NCI-H1694 (cell line): ENCODE measurements at regions not wholly inside any gene's neighbourhood (a gene's known extent, or its start where the extent isn't known, plus 50 kb on each side); places are given as distances from the start of the nearest gene placed in this dataset.
"Not testable (repeated sequence)": the region's sequence is repeated elsewhere in the genome, so short reads cannot be mapped to it uniquely, and the experiment has no call there.

Source experiments
- DNase-seq: peaks from one replicate; lab custom pipeline; 2025; lab: John Stamatoyannopoulos, UW

DNA sequence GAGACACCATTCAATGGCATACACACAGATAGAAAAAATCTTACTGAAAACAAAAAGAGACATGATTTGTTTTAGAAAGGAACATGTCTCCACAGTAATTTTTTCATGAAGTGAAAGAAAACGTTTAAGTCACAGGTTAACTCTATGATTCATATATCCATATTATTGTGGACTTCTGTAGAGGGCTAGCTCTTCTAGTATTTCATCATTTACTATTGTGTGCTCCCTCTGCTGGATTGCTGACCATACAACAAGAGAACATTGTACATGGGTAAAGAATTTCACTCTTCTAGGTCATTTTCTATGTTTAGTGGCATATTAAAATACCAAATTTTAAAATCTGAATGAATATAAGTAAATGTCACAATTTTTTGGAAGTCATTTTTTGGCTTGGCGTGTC lies 91.8 kb upstream of the POU3F4 start:
- peak; percentile 2 for DNase-seq

DNA sequence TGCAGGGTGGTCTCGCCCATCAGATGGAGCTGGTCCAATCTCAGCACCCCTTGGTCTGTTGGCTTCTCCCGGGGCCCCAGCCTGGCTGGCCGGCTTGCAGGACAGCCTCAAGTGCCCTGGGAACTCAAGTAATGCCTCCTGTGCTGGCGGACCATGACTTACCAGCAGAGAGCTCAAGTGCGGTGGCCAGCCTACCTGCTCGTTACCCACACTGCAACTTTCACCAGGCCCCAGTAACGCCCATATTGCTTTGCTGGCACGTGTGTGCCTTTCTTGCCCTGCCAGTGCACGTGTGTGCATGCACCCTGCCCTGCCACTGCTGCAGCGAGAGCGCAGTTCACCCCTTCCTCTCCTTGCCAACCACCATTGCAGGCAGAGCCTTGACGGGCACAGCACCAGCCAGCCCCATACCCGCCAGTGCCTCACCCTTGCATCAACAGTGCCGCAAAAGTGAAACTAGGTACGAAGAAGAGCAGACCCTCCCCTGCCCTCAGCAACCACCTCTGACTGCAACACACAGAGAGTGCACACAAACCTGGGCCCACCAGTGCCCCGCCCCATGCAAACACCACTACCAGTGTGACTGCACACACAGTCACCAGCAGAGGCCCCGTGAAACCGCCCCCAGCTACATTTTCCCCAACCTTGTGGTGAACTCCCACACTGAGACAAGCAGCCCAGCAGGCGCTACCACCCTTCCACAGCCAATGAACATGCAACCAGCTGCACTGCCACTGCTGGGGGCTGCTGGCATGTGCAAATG lies 88.9 kb upstream of the POU3F4 start:
- no peak for DNase-seq

DNA sequence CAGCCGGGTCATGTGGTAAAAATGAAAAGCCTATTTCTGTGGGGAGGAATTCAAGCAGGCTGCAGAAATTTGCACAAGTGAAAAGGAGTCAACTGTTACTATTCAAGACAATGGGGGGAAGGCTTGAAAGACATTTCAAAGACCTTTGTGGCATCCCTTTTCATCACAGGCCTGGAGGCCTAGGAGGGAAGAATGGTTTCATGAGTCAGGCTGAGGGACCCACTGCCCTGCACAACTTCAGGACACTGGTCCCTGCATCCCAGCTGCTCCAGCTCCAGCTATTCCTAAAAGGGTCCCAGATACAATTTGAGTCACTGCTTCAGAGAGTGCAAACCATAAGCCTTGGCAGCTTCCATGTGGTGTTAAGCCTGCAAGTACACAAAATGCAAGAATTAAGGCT lies 85.3 kb upstream of the POU3F4 start:
- no peak for DNase-seq

DNA sequence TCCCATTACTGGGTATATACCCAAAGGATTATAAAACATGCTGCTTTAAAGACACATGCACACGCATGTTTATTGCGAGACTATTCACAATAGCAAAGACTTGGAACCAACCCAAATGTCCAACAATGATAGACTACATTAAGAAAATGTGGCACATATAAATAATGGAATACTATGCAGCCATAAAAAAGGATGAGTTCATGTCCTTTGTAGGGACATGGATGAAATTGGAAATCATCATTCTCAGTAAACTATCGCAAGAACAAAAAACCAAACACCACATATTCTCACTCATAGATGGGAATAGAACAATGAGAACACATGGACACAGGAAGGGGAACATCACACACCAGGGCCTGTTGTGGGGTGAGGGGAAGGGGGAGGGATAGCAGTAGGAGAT lies 65.5 kb upstream of the POU3F4 start:
- DNase-seq: not testable (repeated sequence)

DNA sequence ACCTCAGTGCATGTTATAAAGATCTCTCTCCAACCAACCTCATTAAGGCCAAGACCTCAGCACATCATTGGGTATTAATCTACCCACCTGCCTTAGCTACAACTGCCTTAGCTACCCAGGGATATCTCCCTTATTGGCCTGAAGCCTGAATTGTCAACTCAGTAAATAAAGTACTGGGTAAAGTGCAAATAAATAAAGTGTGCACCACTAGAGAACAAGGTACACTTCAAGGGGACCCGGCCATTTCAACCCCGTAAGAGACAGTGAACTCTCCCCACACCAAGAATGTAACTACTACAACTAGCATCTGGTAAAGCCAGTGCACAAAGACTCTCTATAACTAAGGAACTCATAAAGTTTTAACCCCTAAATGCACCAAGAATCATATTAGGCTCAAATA lies 61.7 kb upstream of the POU3F4 start:
- no peak for DNase-seq
